Breast epithelium (tissue), 4 donors: ENCODE measurements at regions not wholly inside any gene's neighbourhood (a gene's known extent, or its start where the extent isn't known, plus 50 kb on each side); places are given as distances from the start of the nearest gene placed in this dataset.

ENCODE experiments used
- DNase-seq, 2 donors: peaks; one replicate each; pipeline ENCODE4 v3.0.0-alpha.2; 2019; ENCODE audit warnings: low spot score in 2 of 2
- H3K27ac ChIP-seq, 2 donors: fragments of 200-600 bp; sonication (generic) in 1 of 2; one replicate each; pipeline ENCODE4 v1.5.1; 2016 to 2019; ENCODE audit warnings: mild to moderate bottlenecking in 1 of 2
- H3K27me3 ChIP-seq, 2 donors: fragments of 200-600 bp; sonication (generic) in 1 of 2; one replicate each; pipeline versions ENCODE4 v1.5.1 to v1.6.0; 2017 to 2019; ENCODE audit warnings: control low read depth in 1 of 2, mild to moderate bottlenecking in 1 of 2
- H3K36me3 ChIP-seq: fragments of 200-600 bp; one replicate; pipeline ENCODE4 v1.5.1; 2019
- H3K4me1 ChIP-seq, 2 donors: fragments of 200-600 bp; sonication (generic); one replicate each; pipeline ENCODE4 v1.5.1; 2016 to 2019; ENCODE audit warnings: control low read depth in 1 of 2
- H3K4me3 ChIP-seq, 3 donors: fragments of 200-600 bp; sonication (generic); 1 replicate in 2 of 3; 2 replicates in 1 of 3; pipeline ENCODE4 v1.5.1; 2016 to 2019; ENCODE audit warnings: mild to moderate bottlenecking in 3 of 3, moderate library complexity in 2 of 3
- H3K9me3 ChIP-seq, 2 donors: fragments of 200-600 bp; sonication (generic) in 1 of 2; one replicate each; pipeline ENCODE4 v1.5.1; 2016 to 2019; ENCODE audit warnings: control low read depth in 1 of 2
- POLR2A ChIP-seq: fragments of 450-650 bp; IDR thresholded peaks from one replicate; pipeline ENCODE4 v1.6.1; 2016; ENCODE audit warnings: antibody characterized with exemption, mild to moderate bottlenecking, moderate library complexity
- POLR2AphosphoS5 ChIP-seq, 3 donors: sonication (generic); formaldehyde crosslinking; IDR thresholded peaks; one replicate each; pipeline ENCODE4 v1.6.1; 2017; ENCODE audit warnings: antibody characterized with exemption in 3 of 3
- intact Hi-C: fragments of 100-400 bp; cut with DNase I; formaldehyde crosslinking; loops from one replicate; pipeline ENCODE4 v1.15.1; 2023; ENCODE audit warnings: low total_unique reads
- TF ChIP-seq, protein P1 (sequence below), 3 donors: fragments of 450-650 bp; IDR thresholded peaks; one replicate each; pipeline ENCODE4 v1.5.1; 2016 to 2017; ENCODE audit warnings: antibody characterized with exemption in 3 of 3, mild to moderate bottlenecking in 3 of 3, moderate library complexity in 3 of 3

DNA sequence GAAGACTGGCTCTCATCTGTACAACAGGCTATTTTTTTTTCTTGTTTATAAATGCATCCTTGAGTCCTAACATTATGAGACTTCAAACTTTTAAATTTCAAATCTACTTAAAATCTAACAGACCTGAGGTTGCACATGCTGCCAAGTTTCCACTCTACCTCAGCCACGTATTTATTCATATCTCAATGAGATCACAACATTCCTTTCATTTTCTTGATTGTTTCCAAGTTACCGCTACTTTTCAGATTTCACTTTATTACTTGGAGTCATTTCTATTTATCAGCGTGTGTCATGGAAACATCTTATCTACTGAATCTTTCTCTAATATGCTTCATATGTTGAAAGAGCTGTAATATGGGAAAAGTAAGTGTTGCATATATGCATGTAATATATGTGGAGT, 1257.5 kb upstream of the ATXN8OS start:
- H3K4me3 ChIP-seq = no peak overlapping the region
- TF ChIP-seq POLR2AphosphoS5 (IDR thresholded peaks at IDR 0.05) (no peak), POLR2A (no peak)
- TF ChIP-seq, protein P1, sequence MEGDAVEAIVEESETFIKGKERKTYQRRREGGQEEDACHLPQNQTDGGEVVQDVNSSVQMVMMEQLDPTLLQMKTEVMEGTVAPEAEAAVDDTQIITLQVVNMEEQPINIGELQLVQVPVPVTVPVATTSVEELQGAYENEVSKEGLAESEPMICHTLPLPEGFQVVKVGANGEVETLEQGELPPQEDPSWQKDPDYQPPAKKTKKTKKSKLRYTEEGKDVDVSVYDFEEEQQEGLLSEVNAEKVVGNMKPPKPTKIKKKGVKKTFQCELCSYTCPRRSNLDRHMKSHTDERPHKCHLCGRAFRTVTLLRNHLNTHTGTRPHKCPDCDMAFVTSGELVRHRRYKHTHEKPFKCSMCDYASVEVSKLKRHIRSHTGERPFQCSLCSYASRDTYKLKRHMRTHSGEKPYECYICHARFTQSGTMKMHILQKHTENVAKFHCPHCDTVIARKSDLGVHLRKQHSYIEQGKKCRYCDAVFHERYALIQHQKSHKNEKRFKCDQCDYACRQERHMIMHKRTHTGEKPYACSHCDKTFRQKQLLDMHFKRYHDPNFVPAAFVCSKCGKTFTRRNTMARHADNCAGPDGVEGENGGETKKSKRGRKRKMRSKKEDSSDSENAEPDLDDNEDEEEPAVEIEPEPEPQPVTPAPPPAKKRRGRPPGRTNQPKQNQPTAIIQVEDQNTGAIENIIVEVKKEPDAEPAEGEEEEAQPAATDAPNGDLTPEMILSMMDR (IDR thresholded peaks at IDR 0.05) = no peak
- H3K27me3 ChIP-seq = no peaks in the 10 kb centered on the region
- H3K4me1 ChIP-seq = no peaks in the 10 kb centered on the region
- DNase-seq = no peak
- H3K36me3 ChIP-seq = no peaks in the 10 kb centered on the region
- intact Hi-C loops = no loop called here
- peaks cover 5 to 11% of the 10 kb centered on the region in 2 donors for H3K9me3 ChIP-seq
- H3K27ac ChIP-seq = no peak overlapping the region

DNA sequence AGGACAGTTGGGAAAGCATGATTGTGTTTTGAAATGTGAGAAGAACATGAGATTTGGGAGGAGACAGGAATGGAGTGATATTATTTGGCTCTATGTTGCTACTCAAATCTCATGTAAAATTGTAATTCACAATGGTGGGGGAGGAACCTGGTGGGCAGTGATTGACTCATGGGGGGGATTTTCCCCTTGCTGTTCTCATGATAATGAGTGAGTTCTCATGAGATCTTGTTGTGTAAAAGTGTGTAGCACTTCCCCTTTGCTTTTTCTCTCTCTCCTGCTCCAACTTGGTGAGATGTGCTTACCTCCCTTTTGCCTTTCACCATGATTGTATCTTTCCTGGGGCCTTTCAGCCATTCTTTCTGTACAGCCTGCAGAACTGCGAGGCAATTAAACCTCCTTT, 1261.0 kb upstream of the ATXN8OS start:
- H3K4me3 ChIP-seq = no peak overlapping the region
- no peaks in the 10 kb centered on the region for H3K4me1 ChIP-seq
- H3K27ac ChIP-seq = no peak overlapping the region
- no peak for TF ChIP-seq POLR2A
- TF ChIP-seq, protein P1 (IDR thresholded peaks at IDR 0.05) = no peak
- no peak for TF ChIP-seq POLR2AphosphoS5 (IDR thresholded peaks at IDR 0.05)
- DNase-seq = no peak
- H3K36me3 ChIP-seq = no peaks in the 10 kb centered on the region
- intact Hi-C loops = no loop called here
- H3K9me3 ChIP-seq = peaks cover 5 to 16% of the 10 kb centered on the region in 2 donors
- H3K27me3 ChIP-seq = no peaks in the 10 kb centered on the region

DNA sequence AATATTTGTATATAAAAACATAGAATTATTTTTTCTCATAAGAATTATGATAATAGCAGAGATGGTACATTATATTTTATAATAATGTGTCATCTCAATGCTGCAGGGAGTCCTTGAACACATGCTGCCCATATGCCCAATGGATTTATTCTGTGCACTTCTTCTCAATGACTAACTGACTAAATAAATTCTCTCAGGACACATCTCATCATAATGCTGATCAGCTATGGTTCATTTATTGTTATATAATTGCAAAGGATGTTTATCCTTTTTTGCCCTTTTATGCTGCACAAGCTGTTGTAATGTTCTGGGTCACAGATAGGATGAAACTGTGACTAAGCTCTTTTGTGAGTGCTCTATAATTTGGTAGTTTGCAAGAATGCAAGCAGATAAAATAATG, 1273.3 kb upstream of the ATXN8OS start:
- Histone ChIP-seq H3K4me1 (no peaks in the 10 kb centered on the region), H3K27ac (no peak overlapping the region), H3K27me3 (no peaks in the 10 kb centered on the region), H3K9me3 (no peaks in the 10 kb centered on the region), H3K4me3 (no peak overlapping the region), H3K36me3 (no peaks in the 10 kb centered on the region)
- intact Hi-C loops = no loop called here
- DNase-seq = no peak
- TF ChIP-seq POLR2A (no peak), POLR2AphosphoS5 (IDR thresholded peaks at IDR 0.05) (no peak)
- TF ChIP-seq, protein P1 (IDR thresholded peaks at IDR 0.05) = no peak

DNA sequence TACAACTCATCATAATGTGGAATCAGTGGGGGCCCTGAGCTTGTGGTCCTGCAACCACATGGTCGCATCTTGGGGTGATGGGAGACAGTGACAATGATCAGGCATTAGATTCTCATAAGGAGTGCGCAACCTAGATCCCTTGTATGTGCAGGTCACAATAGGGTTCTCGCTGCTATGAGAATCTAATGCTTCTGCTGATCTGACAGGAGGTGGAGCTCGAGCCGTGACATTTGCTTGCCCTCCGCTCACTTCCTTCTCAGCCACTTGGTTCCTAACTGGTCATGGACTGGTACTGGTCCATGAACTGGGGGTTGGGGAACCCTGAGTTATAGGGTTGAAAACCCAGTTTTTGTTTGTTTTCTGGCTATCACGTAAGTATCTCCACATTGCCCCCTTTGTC, 1290.9 kb upstream of the ATXN8OS start:
- TF ChIP-seq POLR2AphosphoS5 (IDR thresholded peaks at IDR 0.05) (no peak), POLR2A (no peak)
- TF ChIP-seq, protein P1 (IDR thresholded peaks at IDR 0.05) = no peak
- no peak overlapping the region for H3K27ac ChIP-seq
- no peaks in the 10 kb centered on the region for H3K27me3 ChIP-seq
- no peaks in the 10 kb centered on the region for H3K36me3 ChIP-seq
- H3K4me1 ChIP-seq = no peaks in the 10 kb centered on the region
- no peak for DNase-seq
- no peaks in the 10 kb centered on the region for H3K9me3 ChIP-seq
- no peak overlapping the region for H3K4me3 ChIP-seq
- intact Hi-C loops = no loop called here

DNA sequence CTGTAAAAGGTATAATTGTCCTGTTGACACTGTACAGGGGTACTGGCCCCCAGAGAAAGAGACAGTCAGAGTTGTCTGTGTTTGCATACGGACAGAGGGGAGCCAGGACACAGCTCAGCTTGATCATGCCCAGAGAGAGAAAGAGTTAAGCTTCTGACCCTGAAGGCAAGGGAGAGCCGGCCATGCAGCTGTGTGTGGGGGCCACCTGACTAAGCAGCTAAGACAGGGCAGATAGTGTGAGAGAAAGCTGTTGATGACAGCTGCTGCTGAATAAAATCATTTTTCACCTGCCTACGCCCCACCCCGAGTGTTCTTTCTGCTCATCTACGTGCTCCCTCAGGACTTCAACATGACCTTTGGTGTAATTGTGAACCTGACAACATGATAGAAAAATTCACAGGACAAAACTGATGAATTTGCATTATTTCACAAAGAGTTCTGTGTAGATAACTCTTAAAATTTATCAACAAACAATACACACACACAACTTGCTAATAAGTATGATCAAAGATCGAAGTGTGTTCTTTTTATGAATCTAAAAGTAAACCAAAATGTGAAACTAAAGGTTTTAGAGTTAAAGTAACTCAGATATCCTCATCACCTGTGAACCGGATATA, 1294.3 kb upstream of the ATXN8OS start:
- TF ChIP-seq POLR2AphosphoS5 (IDR thresholded peaks at IDR 0.05) (no peak), POLR2A (no peak)
- TF ChIP-seq, protein P1 (IDR thresholded peaks at IDR 0.05) = no peak
- intact Hi-C loops = no loop called here
- H3K9me3 ChIP-seq = no peaks in the 10 kb centered on the region

More for the DNA sequence above, 1294.3 kb upstream of the ATXN8OS start:
- DNase-seq = no peak
- no peaks in the 10 kb centered on the region for H3K27me3 ChIP-seq
- no peaks in the 10 kb centered on the region for H3K36me3 ChIP-seq
- no peak overlapping the region for H3K4me3 ChIP-seq
- H3K27ac ChIP-seq = no peak overlapping the region
- H3K4me1 ChIP-seq = no peaks in the 10 kb centered on the region
